ENCODE measurements at regions not wholly inside any gene's neighbourhood (a gene's known extent, or its start where the extent isn't known, plus 50 kb on each side); places are given as distances from the start of the nearest gene placed in this dataset.

DNA sequence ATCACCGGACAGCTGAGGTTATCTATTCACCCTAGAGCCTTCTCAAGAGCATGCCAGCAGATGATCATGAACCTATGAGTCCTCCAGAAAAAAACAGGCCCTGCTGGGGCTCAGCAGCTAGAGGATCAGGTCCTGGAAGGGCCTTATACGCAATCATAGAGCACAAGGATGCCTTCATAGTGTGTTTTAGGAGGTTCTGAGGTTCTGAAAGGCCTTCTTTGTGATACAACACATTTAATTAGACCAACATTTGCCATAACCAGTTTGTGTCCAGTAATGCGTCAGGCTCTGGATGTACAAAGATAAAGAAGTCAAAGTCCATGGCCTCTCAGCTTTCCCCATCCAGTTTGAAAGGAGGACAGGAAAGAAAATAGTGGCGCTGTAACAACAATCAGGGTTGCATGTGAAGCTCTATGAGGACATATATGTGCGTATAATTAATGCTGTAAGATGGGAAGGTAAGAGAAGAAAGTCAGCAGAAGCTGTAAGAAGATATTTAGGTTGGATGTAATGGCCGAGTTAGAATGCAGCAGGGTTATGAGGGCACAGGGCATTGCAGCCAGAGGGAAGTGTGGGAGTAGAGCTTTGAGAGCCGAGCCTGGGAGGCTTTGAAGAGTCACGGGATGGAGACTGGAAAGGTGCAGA, 302.6 kb upstream of the TBL1XR1 start (continued):
- no peak for TF ChIP-seq RORA (CRISPR knock-in tag; IDR thresholded peaks at IDR 0.05)
- TF ChIP-seq, protein P1, sequence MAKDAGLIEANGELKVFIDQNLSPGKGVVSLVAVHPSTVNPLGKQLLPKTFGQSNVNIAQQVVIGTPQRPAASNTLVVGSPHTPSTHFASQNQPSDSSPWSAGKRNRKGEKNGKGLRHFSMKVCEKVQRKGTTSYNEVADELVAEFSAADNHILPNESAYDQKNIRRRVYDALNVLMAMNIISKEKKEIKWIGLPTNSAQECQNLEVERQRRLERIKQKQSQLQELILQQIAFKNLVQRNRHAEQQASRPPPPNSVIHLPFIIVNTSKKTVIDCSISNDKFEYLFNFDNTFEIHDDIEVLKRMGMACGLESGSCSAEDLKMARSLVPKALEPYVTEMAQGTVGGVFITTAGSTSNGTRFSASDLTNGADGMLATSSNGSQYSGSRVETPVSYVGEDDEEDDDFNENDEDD (CRISPR knock-in tag; IDR thresholded peaks at IDR 0.05; ENCODE audit: borderline replicate concordance) = no peak
- no peak for TF ChIP-seq ZNF274 (CRISPR knock-in tag; IDR thresholded peaks at IDR 0.05)
- TF ChIP-seq ZNF891 (CRISPR knock-in tag; IDR thresholded peaks at IDR 0.05) = no peak
- TF ChIP-seq PHF8 (CRISPR knock-in tag; IDR thresholded peaks at IDR 0.05) = peak; percentile 56
- TF ChIP-seq DPF2 (CRISPR knock-in tag; IDR thresholded peaks at IDR 0.05; ENCODE audit: borderline replicate concordance, low read depth) = no peak
- peak; percentile 58; the same call in 1 of the 2 replicates for TF ChIP-seq HOXA3 (CRISPR knock-in tag; IDR thresholded peaks at IDR 0.05)
- no peak for TF ChIP-seq PHF5A (CRISPR knock-in tag; IDR thresholded peaks at IDR 0.05; ENCODE audit: low read depth, unreplicated experiment)
- TF ChIP-seq, protein P2, sequence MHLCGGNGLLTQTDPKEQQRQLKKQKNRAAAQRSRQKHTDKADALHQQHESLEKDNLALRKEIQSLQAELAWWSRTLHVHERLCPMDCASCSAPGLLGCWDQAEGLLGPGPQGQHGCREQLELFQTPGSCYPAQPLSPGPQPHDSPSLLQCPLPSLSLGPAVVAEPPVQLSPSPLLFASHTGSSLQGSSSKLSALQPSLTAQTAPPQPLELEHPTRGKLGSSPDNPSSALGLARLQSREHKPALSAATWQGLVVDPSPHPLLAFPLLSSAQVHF (CRISPR knock-in tag; IDR thresholded peaks at IDR 0.05) = no peak
- no peak for TF ChIP-seq ZNF343 (CRISPR knock-in tag; IDR thresholded peaks at IDR 0.05)
- TF ChIP-seq, protein P3, sequence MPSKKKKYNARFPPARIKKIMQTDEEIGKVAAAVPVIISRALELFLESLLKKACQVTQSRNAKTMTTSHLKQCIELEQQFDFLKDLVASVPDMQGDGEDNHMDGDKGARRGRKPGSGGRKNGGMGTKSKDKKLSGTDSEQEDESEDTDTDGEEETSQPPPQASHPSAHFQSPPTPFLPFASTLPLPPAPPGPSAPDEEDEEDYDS (CRISPR knock-in tag; IDR thresholded peaks at IDR 0.05) = peak; percentile 40; the same call in 1 of the 2 replicates
- TF ChIP-seq, protein P4, sequence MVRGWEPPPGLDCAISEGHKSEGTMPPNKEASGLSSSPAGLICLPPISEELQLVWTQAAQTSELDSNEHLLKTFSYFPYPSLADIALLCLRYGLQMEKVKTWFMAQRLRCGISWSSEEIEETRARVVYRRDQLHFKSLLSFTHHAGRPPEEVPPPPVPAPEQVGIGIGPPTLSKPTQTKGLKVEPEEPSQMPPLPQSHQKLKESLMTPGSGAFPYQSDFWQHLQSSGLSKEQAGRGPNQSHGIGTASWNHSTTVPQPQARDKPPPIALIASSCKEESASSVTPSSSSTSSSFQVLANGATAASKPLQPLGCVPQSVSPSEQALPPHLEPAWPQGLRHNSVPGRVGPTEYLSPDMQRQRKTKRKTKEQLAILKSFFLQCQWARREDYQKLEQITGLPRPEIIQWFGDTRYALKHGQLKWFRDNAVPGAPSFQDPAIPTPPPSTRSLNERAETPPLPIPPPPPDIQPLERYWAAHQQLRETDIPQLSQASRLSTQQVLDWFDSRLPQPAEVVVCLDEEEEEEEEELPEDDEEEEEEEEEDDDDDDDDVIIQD (CRISPR knock-in tag; IDR thresholded peaks at IDR 0.05; ENCODE audit: low read depth) = no peak; the same call in 1 of the 2 replicates
- TF ChIP-seq, protein P5, sequence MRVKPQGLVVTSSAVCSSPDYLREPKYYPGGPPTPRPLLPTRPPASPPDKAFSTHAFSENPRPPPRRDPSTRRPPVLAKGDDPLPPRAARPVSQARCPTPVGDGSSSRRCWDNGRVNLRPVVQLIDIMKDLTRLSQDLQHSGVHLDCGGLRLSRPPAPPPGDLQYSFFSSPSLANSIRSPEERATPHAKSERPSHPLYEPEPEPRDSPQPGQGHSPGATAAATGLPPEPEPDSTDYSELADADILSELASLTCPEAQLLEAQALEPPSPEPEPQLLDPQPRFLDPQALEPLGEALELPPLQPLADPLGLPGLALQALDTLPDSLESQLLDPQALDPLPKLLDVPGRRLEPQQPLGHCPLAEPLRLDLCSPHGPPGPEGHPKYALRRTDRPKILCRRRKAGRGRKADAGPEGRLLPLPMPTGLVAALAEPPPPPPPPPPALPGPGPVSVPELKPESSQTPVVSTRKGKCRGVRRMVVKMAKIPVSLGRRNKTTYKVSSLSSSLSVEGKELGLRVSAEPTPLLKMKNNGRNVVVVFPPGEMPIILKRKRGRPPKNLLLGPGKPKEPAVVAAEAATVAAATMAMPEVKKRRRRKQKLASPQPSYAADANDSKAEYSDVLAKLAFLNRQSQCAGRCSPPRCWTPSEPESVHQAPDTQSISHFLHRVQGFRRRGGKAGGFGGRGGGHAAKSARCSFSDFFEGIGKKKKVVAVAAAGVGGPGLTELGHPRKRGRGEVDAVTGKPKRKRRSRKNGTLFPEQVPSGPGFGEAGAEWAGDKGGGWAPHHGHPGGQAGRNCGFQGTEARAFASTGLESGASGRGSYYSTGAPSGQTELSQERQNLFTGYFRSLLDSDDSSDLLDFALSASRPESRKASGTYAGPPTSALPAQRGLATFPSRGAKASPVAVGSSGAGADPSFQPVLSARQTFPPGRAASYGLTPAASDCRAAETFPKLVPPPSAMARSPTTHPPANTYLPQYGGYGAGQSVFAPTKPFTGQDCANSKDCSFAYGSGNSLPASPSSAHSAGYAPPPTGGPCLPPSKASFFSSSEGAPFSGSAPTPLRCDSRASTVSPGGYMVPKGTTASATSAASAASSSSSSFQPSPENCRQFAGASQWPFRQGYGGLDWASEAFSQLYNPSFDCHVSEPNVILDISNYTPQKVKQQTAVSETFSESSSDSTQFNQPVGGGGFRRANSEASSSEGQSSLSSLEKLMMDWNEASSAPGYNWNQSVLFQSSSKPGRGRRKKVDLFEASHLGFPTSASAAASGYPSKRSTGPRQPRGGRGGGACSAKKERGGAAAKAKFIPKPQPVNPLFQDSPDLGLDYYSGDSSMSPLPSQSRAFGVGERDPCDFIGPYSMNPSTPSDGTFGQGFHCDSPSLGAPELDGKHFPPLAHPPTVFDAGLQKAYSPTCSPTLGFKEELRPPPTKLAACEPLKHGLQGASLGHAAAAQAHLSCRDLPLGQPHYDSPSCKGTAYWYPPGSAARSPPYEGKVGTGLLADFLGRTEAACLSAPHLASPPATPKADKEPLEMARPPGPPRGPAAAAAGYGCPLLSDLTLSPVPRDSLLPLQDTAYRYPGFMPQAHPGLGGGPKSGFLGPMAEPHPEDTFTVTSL (CRISPR knock-in tag; IDR thresholded peaks at IDR 0.05; ENCODE audit: borderline replicate concordance) = peak; percentile 96; the same call in 1 of the 2 replicates
- TF ChIP-seq NR2F2 (IDR thresholded peaks at IDR 0.05; ENCODE audit: borderline replicate concordance, low read depth) = peak; percentile 70
- TF ChIP-seq KAT7 (CRISPR knock-in tag; IDR thresholded peaks at IDR 0.05; ENCODE audit: borderline replicate concordance) = no peak; the same call in 1 of the 2 replicates
- peak; percentile 84 for TF ChIP-seq MIXL1 (CRISPR knock-in tag; IDR thresholded peaks at IDR 0.05)
- no peak for TF ChIP-seq MBNL3 (CRISPR knock-in tag; conservative IDR thresholded peaks at IDR 0.05)
- TF ChIP-seq IKZF1 (IDR thresholded peaks at IDR 0.05) = no peak
- no peak for TF ChIP-seq SNRNP70 (IDR thresholded peaks at IDR 0.05; ENCODE audit: low read depth, low read length)
- TF ChIP-seq PITX1 (CRISPR knock-in tag; IDR thresholded peaks at IDR 0.05) = 0 out of 2 replicates have a peak, but pooled peaks have one; percentile 35
- TF ChIP-seq ZNF296 (CRISPR knock-in tag; conservative IDR thresholded peaks at IDR 0.05) = no peak
- TF ChIP-seq ZFP1 (CRISPR knock-in tag; IDR thresholded peaks at IDR 0.05) = peak; percentile 81; the same call in 1 of the 2 replicates
- peak; percentile 75 for TF ChIP-seq MED1 (CRISPR knock-in tag; IDR thresholded peaks at IDR 0.05)
